OCI-LY3 (cell line): ENCODE measurements at regions not wholly inside any gene's neighbourhood (a gene's known extent, or its start where the extent isn't known, plus 50 kb on each side); places are given as distances from the start of the nearest gene placed in this dataset.

ENCODE experiments used
- H2AFZ ChIP-seq: fragments of 200-600, 300-600 bp; shearing (Covaris generic); 2 replicates; pipeline ENCODE4 v1.6.0; 2014; ENCODE audit warnings: antibody characterized with exemption, low read depth, low read length
- H3K27ac ChIP-seq: fragments of 200-600, 300-600 bp; sonication (generic); 2 replicates; pipeline ENCODE4 v1.5.1; 2014; ENCODE audit warnings: mild to moderate bottlenecking, low read length, moderate library complexity, mixed read lengths
- H3K27me3 ChIP-seq: fragments of 200-600, 300-600 bp; sonication (generic); 2 replicates; pipeline ENCODE4 v1.6.1; 2014; ENCODE audit warnings: low read depth, low read length, mixed read lengths
- H3K36me3 ChIP-seq: fragments of 200-600, 300-600 bp; sonication (generic); replicated peaks from 2 replicates; pipeline ENCODE3; 2014; ENCODE audit warnings: low read depth, low read length, mixed read lengths
- H3K4me1 ChIP-seq: fragments of 300-600, 200-600 bp; sonication (generic); 2 replicates; pipeline ENCODE4 v1.6.1; 2014; ENCODE audit warnings: low read length, mixed read lengths
- H3K4me2 ChIP-seq: fragments of 200-600, 300-600 bp; sonication (generic); 2 replicates; pipeline ENCODE4 v1.6.1; 2014; ENCODE audit warnings: low read length, mixed read lengths
- H3K4me3 ChIP-seq: fragments of 300-600, 200-600 bp; sonication (generic); 2 replicates; pipeline ENCODE4 v1.5.1; 2014; ENCODE audit warnings: antibody characterized with exemption, mild to moderate bottlenecking, low read length, moderate library complexity
- H3K79me2 ChIP-seq: fragments of 300-600, 200-600 bp; shearing (Covaris generic); 2 replicates; pipeline ENCODE4 v1.6.1; 2014; ENCODE audit warnings: mild to moderate bottlenecking, low read length, mixed read lengths
- H3K9ac ChIP-seq: fragments of 300-600, 200-600 bp; shearing (Covaris generic); 2 replicates; pipeline ENCODE4 v1.6.0; 2014; ENCODE audit warnings: mild to moderate bottlenecking, low read length, moderate library complexity
- H3K9me3 ChIP-seq: fragments of 200-600, 300-600 bp; shearing (Covaris generic); 2 replicates; pipeline ENCODE4 v1.6.1; 2014; ENCODE audit warnings: low read length, mixed read lengths; ENCODE audit not compliant: insufficient read depth
- H4K20me1 ChIP-seq: fragments of 200-600, 300-600 bp; sonication (generic); 2 replicates; pipeline ENCODE4 v1.6.1; 2016; ENCODE audit warnings: low read length, mixed read lengths; ENCODE audit not compliant: insufficient read depth
- CTCF ChIP-seq: fragments of 200-600, 300-600 bp; sonication (generic); IDR thresholded peaks from 2 replicates; pipeline ENCODE4 v1.5.1; 2014; ENCODE audit warnings: antibody characterized with exemption, low read length, low read depth
- EZH2phosphoT487 ChIP-seq: fragments of 200-600 bp; shearing (Covaris generic); IDR thresholded peaks from 2 replicates; pipeline ENCODE4 v1.6.1; 2018; ENCODE audit warnings: antibody characterized with exemption, mixed run types, low read depth

DNA sequence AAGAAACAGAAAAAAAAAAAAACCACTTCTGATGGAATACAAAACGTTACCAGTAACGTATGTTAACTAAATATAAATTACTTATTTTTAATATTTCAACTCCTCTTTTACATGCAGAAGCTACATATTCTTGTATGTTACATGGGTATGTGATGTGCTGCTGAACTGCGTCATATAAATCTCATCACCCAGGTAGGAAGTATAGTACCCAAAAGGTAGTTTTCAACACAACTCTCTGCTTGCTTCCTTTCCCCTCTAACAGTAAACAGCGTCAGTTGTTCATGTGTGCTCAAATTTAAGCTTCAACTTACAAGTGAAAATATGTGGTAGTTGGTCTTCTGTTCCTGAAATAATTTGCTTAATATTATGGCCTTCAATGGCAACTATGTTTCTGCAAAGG is 250.0 kb upstream of the RBMY1B start:
- Histone ChIP-seq H3K79me2 (peaks cover 11% of the 10 kb centered on the region), H3K4me2 (peak overlapping the region; percentile 55), H4K20me1 (no peaks in the 10 kb centered on the region), H2AFZ (no peak overlapping the region), H3K9ac (no peak overlapping the region), H3K36me3 (peaks cover 14% of the 10 kb centered on the region), H3K4me3 (no peak overlapping the region), H3K9me3 (no peaks in the 10 kb centered on the region), H3K27me3 (no peaks in the 10 kb centered on the region), H3K27ac (peak overlapping the region; percentile 76), H3K4me1 (peaks cover 56% of the 10 kb centered on the region)
- TF ChIP-seq CTCF: no peak
- TF ChIP-seq EZH2phosphoT487: no peak

DNA sequence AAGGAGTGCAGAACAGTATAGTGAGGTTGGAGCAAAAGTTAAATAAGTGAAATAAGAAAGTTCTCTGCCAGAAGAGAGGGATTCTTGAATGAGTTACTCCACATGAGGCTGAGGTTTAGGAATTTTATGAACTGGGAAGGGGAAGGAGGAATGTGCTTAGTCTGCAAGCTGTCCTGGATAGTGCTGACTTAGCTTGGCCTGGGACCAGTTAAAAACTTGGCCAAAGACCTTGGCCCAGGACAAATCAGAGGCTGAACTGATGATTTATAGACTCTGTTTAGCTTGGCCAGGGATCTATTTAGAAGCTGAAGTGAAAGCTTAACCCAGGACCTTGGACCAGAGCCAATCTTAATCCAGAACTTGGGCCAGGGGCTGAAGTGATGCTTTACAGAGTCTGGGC is 244.4 kb upstream of the RBMY1B start:
- Histone ChIP-seq H3K9me3 (no peaks in the 10 kb centered on the region), H3K27me3 (no peaks in the 10 kb centered on the region), H3K79me2 (no peaks in the 10 kb centered on the region), H3K9ac (no peak overlapping the region), H4K20me1 (no peaks in the 10 kb centered on the region), H3K4me3 (no peak overlapping the region), H3K27ac (no peak overlapping the region), H2AFZ (no peak overlapping the region), H3K4me1 (peaks cover 3% of the 10 kb centered on the region), H3K36me3 (peaks cover 12% of the 10 kb centered on the region), H3K4me2 (no peak overlapping the region)
- no peak for TF ChIP-seq EZH2phosphoT487
- no peak for TF ChIP-seq CTCF

DNA sequence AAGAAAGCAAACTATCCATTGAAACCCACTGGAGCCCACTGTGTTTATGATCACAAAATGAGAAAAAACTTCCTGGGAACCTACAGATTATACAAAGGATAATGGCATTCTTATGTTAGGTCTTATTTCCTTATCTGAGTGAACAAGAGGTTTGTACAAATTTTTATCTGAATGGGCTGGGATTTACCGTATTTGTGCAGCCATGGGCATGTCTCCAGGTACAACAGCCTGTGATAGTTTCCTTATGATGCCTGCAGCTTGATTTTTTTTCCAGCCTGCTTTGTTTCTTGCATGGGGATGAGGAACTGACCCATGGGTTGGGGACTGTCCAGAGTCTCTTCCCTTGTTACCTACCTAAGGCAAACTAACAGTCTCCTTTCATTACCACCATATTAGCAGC is 244.0 kb upstream of the RBMY1B start:
- no peak overlapping the region for H2AFZ ChIP-seq
- H3K9me3 ChIP-seq: no peaks in the 10 kb centered on the region
- H3K4me1 ChIP-seq: no peaks in the 10 kb centered on the region
- H3K4me2 ChIP-seq: no peak overlapping the region
- H4K20me1 ChIP-seq: no peaks in the 10 kb centered on the region
- H3K79me2 ChIP-seq: no peaks in the 10 kb centered on the region
- no peak overlapping the region for H3K27ac ChIP-seq
- H3K27me3 ChIP-seq: no peaks in the 10 kb centered on the region
- no peak overlapping the region for H3K4me3 ChIP-seq
- no peak overlapping the region for H3K9ac ChIP-seq
- peaks cover 12% of the 10 kb centered on the region for H3K36me3 ChIP-seq
- TF ChIP-seq CTCF (no peak), EZH2phosphoT487 (no peak)

- no peaks in the 10 kb centered on the region for H3K79me2 ChIP-seq
- H3K27me3 ChIP-seq: no peaks in the 10 kb centered on the region
- no peak overlapping the region for H3K4me2 ChIP-seq
- H3K9me3 ChIP-seq: no peaks in the 10 kb centered on the region
- TF ChIP-seq EZH2phosphoT487 (no peak), CTCF (no peak)
- H4K20me1 ChIP-seq: no peaks in the 10 kb centered on the region
- no peak overlapping the region for H3K27ac ChIP-seq
- H2AFZ ChIP-seq: no peak overlapping the region
- H3K9ac ChIP-seq: no peak overlapping the region
- H3K4me1 ChIP-seq: peaks cover 22% of the 10 kb centered on the region
- H3K4me3 ChIP-seq: no peak overlapping the region
- no peaks in the 10 kb centered on the region for H3K36me3 ChIP-seq
These were observed 223.4 kb upstream of the RBMY1B start for GRCh38 chrY:21287769-21288168.
